Upper lobe of left lung (tissue), 6 donors: ENCODE measurements at regions not wholly inside any gene's neighbourhood (a gene's known extent, or its start where the extent isn't known, plus 50 kb on each side); places are given as distances from the start of the nearest gene placed in this dataset.
A peak's percentile ranks its signal among the peaks of the same experiment; 100 is the strongest.

Source experiments
- ATAC-seq, 2 donors: fragments of 200-7000 bp; cut with Tn5 transposase; one replicate each; pipeline ENCODE4 v1.9.1; 2022; ENCODE audit warnings: mild to moderate bottlenecking in 2 of 2, moderate library complexity in 2 of 2; ENCODE audit not compliant: low FRiP score in 2 of 2
- DNase-seq, 2 donors: peaks; one replicate each; pipeline ENCODE4 v3.0.0-alpha.2; 2019 to 2020
- H3K27ac ChIP-seq, 4 donors: fragments of 200-600 bp; sonication (generic); one replicate each; pipeline ENCODE4 v1.5.1; 2016 to 2019
- H3K27me3 ChIP-seq, 4 donors: fragments of 200-600 bp; sonication (generic); one replicate each; pipeline ENCODE4 v1.5.1; 2017 to 2019
- H3K36me3 ChIP-seq, 4 donors: fragments of 200-600 bp; sonication (generic); one replicate each; pipeline ENCODE4 v1.5.1; 2016 to 2019
- H3K4me1 ChIP-seq, 4 donors: fragments of 200-600 bp; sonication (generic); one replicate each; pipeline ENCODE4 v1.5.1; 2018 to 2019
- H3K4me3 ChIP-seq, 4 donors: fragments of 200-600 bp; sonication (generic); one replicate each; pipeline ENCODE4 v1.5.1; 2017 to 2019; ENCODE audit warnings: mild to moderate bottlenecking in 2 of 4, moderate library complexity in 1 of 4
- H3K9me3 ChIP-seq, 4 donors: fragments of 200-600 bp; sonication (generic); one replicate each; pipeline ENCODE4 v1.5.1; 2018 to 2019
- CTCF ChIP-seq, 6 experiments: fragments of 450-650 bp in 4 of 6; fragments of 200-600 bp in 2 of 6; sonication (generic) in 2 of 6; IDR thresholded peaks; one replicate each; pipeline ENCODE4 v1.5.1; 2016 to 2019; ENCODE audit warnings: antibody characterized with exemption in 6 of 6
- EP300 ChIP-seq, 4 donors: sonication (generic); formaldehyde crosslinking; IDR thresholded peaks; one replicate each; pipeline ENCODE4 v1.5.1; 2017; ENCODE audit warnings: antibody characterized with exemption in 4 of 4, control low read depth in 2 of 4
- POLR2A ChIP-seq, 4 donors: fragments of 450-650 bp; IDR thresholded peaks; one replicate each; pipeline ENCODE4 v1.5.1; 2016 to 2017; ENCODE audit warnings: antibody characterized with exemption in 4 of 4, mild to moderate bottlenecking in 2 of 4
- POLR2AphosphoS5 ChIP-seq, 2 donors: sonication (generic); formaldehyde crosslinking; IDR thresholded peaks; one replicate each; pipeline ENCODE4 v1.5.1; 2017; ENCODE audit warnings: antibody characterized with exemption in 2 of 2
- WGBS, 2 donors: methylation state at CpG; one replicate each; pipeline ENCODE4 v1.1.5; 2017 to 2018; 5-methylcytosine and 5-hydroxymethylcytosine counted together
- donor health status: DM: no; HTN: no; CAD: no; lungs with moderate emphysema.
- donor health status: DM: no; HTN: yes; CAD: no; lungs with severe emphysema.

- Histone ChIP-seq H3K36me3 (no peaks in the 10 kb centered on the region), H3K27ac (peak overlapping the region in 3 of 4 donors; percentile 20 to 75 (median 40)), H3K4me1 (peaks cover 0 to 17% (median 9%) of the 10 kb centered on the region in 4 donors), H3K9me3 (no peaks in the 10 kb centered on the region), H3K27me3 (no peaks in the 10 kb centered on the region), H3K4me3 (peak overlapping the region in 3 of 4 donors; percentile 5 to 31 (median 22))
- ATAC-seq (peak in 1 of 2 donors; percentile 48), DNase-seq (no peak)
- no peak for TF ChIP-seq POLR2AphosphoS5 (IDR thresholded peaks at IDR 0.05)
- no peak for TF ChIP-seq CTCF (IDR thresholded peaks at IDR 0.05)
- TF ChIP-seq POLR2A (IDR thresholded peaks at IDR 0.05): no peak
- TF ChIP-seq EP300 (IDR thresholded peaks at IDR 0.05): no peak
- WGBS, 2 donors: 72 to 81% methylated on average over 16 of the region's 16 CpGs
Measured at GRCh38 chr3:152193673-152194267, 75.0 kb upstream of the MBNL1 start.

- H3K27ac ChIP-seq: peak overlapping the region in 1 of 4 donors; percentile 84
- peaks cover 0 to 28% (median 17%) of the 10 kb centered on the region in 4 donors for H3K4me1 ChIP-seq
- H3K36me3 ChIP-seq: no peaks in the 10 kb centered on the region
- WGBS, 2 donors: 95% methylated on average over 3 of the region's 3 CpGs
- H3K9me3 ChIP-seq: no peaks in the 10 kb centered on the region
- no peak for DNase-seq
- no peak for ATAC-seq
- TF ChIP-seq CTCF (IDR thresholded peaks at IDR 0.05) (no peak), POLR2AphosphoS5 (IDR thresholded peaks at IDR 0.05) (no peak), EP300 (IDR thresholded peaks at IDR 0.05) (no peak), POLR2A (IDR thresholded peaks at IDR 0.05) (no peak)
- no peak overlapping the region for H3K4me3 ChIP-seq
- H3K27me3 ChIP-seq: no peaks in the 10 kb centered on the region
Measured at GRCh38 chr3:152195206-152195605, 73.5 kb upstream of the MBNL1 start.

- Histone ChIP-seq H3K4me1 (peaks cover 8 to 35% (median 26%) of the 10 kb centered on the region in 4 donors), H3K36me3 (no peaks in the 10 kb centered on the region), H3K4me3 (peak overlapping the region in 1 of 4 donors; percentile 11), H3K9me3 (no peaks in the 10 kb centered on the region), H3K27me3 (no peaks in the 10 kb centered on the region), H3K27ac (peak overlapping the region; percentile 31 to 84 (median 78))
- WGBS, 2 donors: 16 to 25% methylated on average over 2 of the region's 2 CpGs
- DNase-seq (no peak), ATAC-seq (peak in 1 of 2 donors; percentile 73)
- TF ChIP-seq CTCF (IDR thresholded peaks at IDR 0.05) (no peak), POLR2A (IDR thresholded peaks at IDR 0.05) (no peak), POLR2AphosphoS5 (IDR thresholded peaks at IDR 0.05) (no peak), EP300 (IDR thresholded peaks at IDR 0.05) (no peak)
Measured at GRCh38 chr3:152196782-152197181, 71.9 kb upstream of the MBNL1 start.

GRCh38 chr3:152197451-152197850 lies 71.3 kb upstream of the MBNL1 start:
- no peak for TF ChIP-seq POLR2AphosphoS5 (IDR thresholded peaks at IDR 0.05)
- TF ChIP-seq CTCF (IDR thresholded peaks at IDR 0.05): no peak
- peak in 1 of 4 donors; percentile 11 for TF ChIP-seq EP300 (IDR thresholded peaks at IDR 0.05)
- TF ChIP-seq POLR2A (IDR thresholded peaks at IDR 0.05): no peak
- Histone ChIP-seq H3K4me1 (peaks cover 14 to 40% (median 29%) of the 10 kb centered on the region in 4 donors), H3K36me3 (no peaks in the 10 kb centered on the region), H3K27me3 (no peaks in the 10 kb centered on the region), H3K4me3 (peak overlapping the region in 1 of 4 donors; percentile 11), H3K9me3 (no peaks in the 10 kb centered on the region), H3K27ac (peak overlapping the region; percentile 31 to 84 (median 78))
- peak in 1 of 2 donors; percentile 51 for ATAC-seq
- 38% methylated on average over 3 of the region's 3 CpGs for WGBS, 2 donors
- no peak for DNase-seq

GRCh38 chr3:152197937-152198336 lies 70.8 kb upstream of the MBNL1 start:
- peak overlapping the region; percentile 31 to 84 (median 78) for H3K27ac ChIP-seq
- DNase-seq: no peak
- no peaks in the 10 kb centered on the region for H3K9me3 ChIP-seq
- no peak for TF ChIP-seq POLR2AphosphoS5 (IDR thresholded peaks at IDR 0.05)
- WGBS, 2 donors: 71 to 72% methylated on average over 3 of the region's 3 CpGs
- no peaks in the 10 kb centered on the region for H3K27me3 ChIP-seq
- H3K36me3 ChIP-seq: no peaks in the 10 kb centered on the region
- peaks cover 18 to 45% (median 30%) of the 10 kb centered on the region in 4 donors for H3K4me1 ChIP-seq
- ATAC-seq: no peak
- H3K4me3 ChIP-seq: no peak overlapping the region
